Gastroesophageal sphincter (tissue), 3 donors: ENCODE measurements at regions not wholly inside any gene's neighbourhood (a gene's known extent, or its start where the extent isn't known, plus 50 kb on each side); places are given as distances from the start of the nearest gene placed in this dataset.

Experiments
- POLR2A ChIP-seq, 2 donors: fragments of 450-650 bp; IDR thresholded peaks; one replicate each; pipeline ENCODE4 v1.6.1; 2017; ENCODE audit warnings: antibody characterized with exemption in 2 of 2, mild to moderate bottlenecking in 2 of 2, moderate library complexity in 1 of 2
- TF ChIP-seq, protein P1 (sequence below), 4 experiments: fragments of 200-600 bp in 2 of 4; fragments of 450-650 bp in 2 of 4; sonication (generic) in 1 of 4; IDR thresholded peaks; one replicate each; pipeline ENCODE4 v1.5.1; 2017 to 2019; ENCODE audit warnings: antibody characterized with exemption in 4 of 4, mild to moderate bottlenecking in 2 of 4, moderate library complexity in 2 of 4

DNA sequence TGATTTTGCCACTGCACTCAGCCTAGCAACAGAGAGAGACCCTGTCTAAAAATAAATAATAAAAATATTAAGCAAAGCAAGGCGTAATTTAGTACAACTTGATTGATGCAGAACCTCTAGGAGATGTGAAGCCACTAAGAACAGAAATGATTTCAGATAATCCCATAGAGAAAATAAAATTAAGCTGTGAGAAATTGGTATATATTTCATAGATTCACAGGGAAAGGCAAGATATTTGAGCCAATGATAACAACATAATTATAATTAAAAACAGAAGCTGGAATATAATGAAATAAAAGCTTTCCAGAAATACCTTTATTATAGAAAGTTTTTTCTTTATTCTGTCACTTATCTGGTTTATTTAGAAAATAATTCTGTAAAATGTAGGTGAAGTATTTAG, 88.9 kb upstream of the GULP1 start:
- TF ChIP-seq, protein P1, sequence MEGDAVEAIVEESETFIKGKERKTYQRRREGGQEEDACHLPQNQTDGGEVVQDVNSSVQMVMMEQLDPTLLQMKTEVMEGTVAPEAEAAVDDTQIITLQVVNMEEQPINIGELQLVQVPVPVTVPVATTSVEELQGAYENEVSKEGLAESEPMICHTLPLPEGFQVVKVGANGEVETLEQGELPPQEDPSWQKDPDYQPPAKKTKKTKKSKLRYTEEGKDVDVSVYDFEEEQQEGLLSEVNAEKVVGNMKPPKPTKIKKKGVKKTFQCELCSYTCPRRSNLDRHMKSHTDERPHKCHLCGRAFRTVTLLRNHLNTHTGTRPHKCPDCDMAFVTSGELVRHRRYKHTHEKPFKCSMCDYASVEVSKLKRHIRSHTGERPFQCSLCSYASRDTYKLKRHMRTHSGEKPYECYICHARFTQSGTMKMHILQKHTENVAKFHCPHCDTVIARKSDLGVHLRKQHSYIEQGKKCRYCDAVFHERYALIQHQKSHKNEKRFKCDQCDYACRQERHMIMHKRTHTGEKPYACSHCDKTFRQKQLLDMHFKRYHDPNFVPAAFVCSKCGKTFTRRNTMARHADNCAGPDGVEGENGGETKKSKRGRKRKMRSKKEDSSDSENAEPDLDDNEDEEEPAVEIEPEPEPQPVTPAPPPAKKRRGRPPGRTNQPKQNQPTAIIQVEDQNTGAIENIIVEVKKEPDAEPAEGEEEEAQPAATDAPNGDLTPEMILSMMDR (IDR thresholded peaks at IDR 0.05): no peak
- TF ChIP-seq POLR2A (IDR thresholded peaks at IDR 0.05): no peak
